GM12874 (cell line): ENCODE measurements at regions not wholly inside any gene's neighbourhood (a gene's known extent, or its start where the extent isn't known, plus 50 kb on each side); places are given as distances from the start of the nearest gene placed in this dataset.

Experiments
- TF ChIP-seq, protein P1 (sequence below): IDR thresholded peaks from 2 replicates; pipeline ENCODE4 v1.5.1; 2011; ENCODE audit warnings: low read depth, mild to moderate bottlenecking, control low read depth, low read length, moderate library complexity; ENCODE audit not compliant: insufficient read depth

DNA sequence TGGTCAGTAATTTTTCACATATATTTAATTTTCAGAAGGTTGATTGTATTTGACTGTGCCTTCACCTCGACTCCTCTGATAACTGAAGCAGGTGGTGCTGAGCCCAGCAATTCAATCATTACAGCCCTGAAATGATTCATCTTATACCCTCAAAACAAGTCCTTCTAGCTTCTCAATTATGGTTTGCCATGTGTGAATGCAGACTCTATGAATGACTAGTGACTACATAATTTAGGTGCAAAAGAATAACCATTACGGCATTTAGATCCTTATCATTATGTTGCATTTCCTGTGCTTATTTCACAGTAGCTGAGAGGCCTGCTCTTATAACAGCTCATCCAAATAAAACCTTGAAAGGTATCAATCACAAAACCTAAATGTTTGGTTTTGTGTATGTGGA, 54.0 kb upstream of the COL11A1 start:
- TF ChIP-seq, protein P1, sequence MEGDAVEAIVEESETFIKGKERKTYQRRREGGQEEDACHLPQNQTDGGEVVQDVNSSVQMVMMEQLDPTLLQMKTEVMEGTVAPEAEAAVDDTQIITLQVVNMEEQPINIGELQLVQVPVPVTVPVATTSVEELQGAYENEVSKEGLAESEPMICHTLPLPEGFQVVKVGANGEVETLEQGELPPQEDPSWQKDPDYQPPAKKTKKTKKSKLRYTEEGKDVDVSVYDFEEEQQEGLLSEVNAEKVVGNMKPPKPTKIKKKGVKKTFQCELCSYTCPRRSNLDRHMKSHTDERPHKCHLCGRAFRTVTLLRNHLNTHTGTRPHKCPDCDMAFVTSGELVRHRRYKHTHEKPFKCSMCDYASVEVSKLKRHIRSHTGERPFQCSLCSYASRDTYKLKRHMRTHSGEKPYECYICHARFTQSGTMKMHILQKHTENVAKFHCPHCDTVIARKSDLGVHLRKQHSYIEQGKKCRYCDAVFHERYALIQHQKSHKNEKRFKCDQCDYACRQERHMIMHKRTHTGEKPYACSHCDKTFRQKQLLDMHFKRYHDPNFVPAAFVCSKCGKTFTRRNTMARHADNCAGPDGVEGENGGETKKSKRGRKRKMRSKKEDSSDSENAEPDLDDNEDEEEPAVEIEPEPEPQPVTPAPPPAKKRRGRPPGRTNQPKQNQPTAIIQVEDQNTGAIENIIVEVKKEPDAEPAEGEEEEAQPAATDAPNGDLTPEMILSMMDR, result no peak

DNA sequence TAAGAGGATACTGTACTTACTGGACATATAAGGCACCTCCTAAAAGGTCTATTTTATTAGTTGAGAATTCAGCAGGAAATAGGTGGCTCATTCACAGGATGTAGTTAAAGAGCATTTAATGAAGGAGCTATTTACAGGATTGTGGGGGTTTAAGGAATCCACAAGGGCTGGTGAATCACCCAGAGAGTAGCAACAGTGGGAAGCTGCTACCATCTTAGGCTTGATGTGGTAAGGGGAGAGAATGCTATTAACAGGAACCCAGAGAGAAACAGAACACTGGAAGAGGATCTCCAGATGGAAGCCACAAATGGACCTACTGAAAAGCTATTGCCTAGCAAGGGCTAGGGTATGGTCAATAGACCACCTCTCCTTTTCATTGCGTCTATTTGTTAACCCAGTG, 52.0 kb upstream of the COL11A1 start:
- TF ChIP-seq, protein P1, result no peak
